Caco-2 (cell line): ENCODE measurements at regions not wholly inside any gene's neighbourhood (a gene's known extent, or its start where the extent isn't known, plus 50 kb on each side); places are given as distances from the start of the nearest gene placed in this dataset.

Experiments used
- BruUV-seq: library from RNA; stranded (reverse); fragments of 400-500 nt; replicated peaks from 2 replicates; lab custom pipeline; 2021; lab: Mats Ljungman, UMichigan
- CTCF ChIA-PET: fragments of 300-600 bp; sonication (Branson Sonifier 250); formaldehyde crosslinking; loops from one replicate; lab custom pipeline; 2022; ENCODE audit warnings: antibody characterized with exemption; lab: Charles Lee
- POLR2A ChIA-PET: fragments of 300-600 bp; sonication (Branson Sonifier 250); formaldehyde crosslinking; loops from one replicate; lab custom pipeline; 2022; ENCODE audit warnings: antibody characterized with exemption; lab: Charles Lee
- DNase-seq, 2 experiments: peaks; one replicate each; pipeline versions ENCODE4 v3.0.0 to v3.0.0-alpha.2; 2020 to 2022
- H3K27me3 ChIP-seq: replicated peaks from 2 replicates; pipeline ENCODE4 v1.6.0; 2011; ENCODE audit warnings: low read length; ENCODE audit not compliant: control insufficient read depth, insufficient read depth
- H3K36me3 ChIP-seq: 2 replicates; pipeline ENCODE4 v1.5.1; 2011; ENCODE audit warnings: low read length; ENCODE audit not compliant: control insufficient read depth, insufficient read depth
- H3K4me1 ChIP-seq: fragments of 250-450 bp; sonication (Bioruptor Pico); 2 replicates; pipeline ENCODE4 v1.5.1; 2020; ENCODE audit warnings: mild to moderate bottlenecking
- H3K4me3 ChIP-seq: 2 replicates; pipeline ENCODE4 v1.5.1; 2011; ENCODE audit warnings: low read depth, mild to moderate bottlenecking, control low read depth, low read length
- H3K9me3 ChIP-seq: fragments of 250-450 bp; sonication (Bioruptor Pico); 2 replicates; pipeline ENCODE4 v1.5.1; 2020; ENCODE audit warnings: mild to moderate bottlenecking, moderate library complexity
- H3K27ac Mint-ChIP-seq: one replicate; pipeline ENCODE4 v1.8.0; 2022; ENCODE audit warnings: mixed read lengths; ENCODE audit not compliant: unreplicated experiment
- H3K27me3 Mint-ChIP-seq: one replicate; pipeline ENCODE4 v1.8.0; 2022; ENCODE audit warnings: mixed read lengths; ENCODE audit not compliant: insufficient read depth, unreplicated experiment
- H3K36me3 Mint-ChIP-seq: one replicate; pipeline ENCODE4 v1.8.0; 2022; ENCODE audit warnings: mild to moderate bottlenecking, mixed read lengths; ENCODE audit not compliant: insufficient read depth, unreplicated experiment
- H3K4me1 Mint-ChIP-seq: one replicate; pipeline ENCODE4 v1.8.0; 2022; ENCODE audit warnings: low read depth, mixed read lengths; ENCODE audit not compliant: unreplicated experiment
- H3K4me3 Mint-ChIP-seq: one replicate; pipeline ENCODE4 v1.8.0; 2022; ENCODE audit warnings: mild to moderate bottlenecking, moderate library complexity, mixed read lengths; ENCODE audit not compliant: unreplicated experiment
- H3K9me3 Mint-ChIP-seq: one replicate; pipeline ENCODE4 v1.8.0; 2022; ENCODE audit warnings: mixed read lengths; ENCODE audit not compliant: unreplicated experiment
- intact Hi-C: fragments of 100-400 bp; cut with micrococcal nuclease; formaldehyde crosslinking; loops from one replicate; pipeline ENCODE4 v1.10.0; 2022; ENCODE audit not compliant: unreplicated experiment
- TF ChIP-seq, protein P1 (sequence below), 2 experiments: fragments of 200-600 bp in 1 of 2; IDR thresholded peaks; 1 replicate in 1 of 2; 2 replicates in 1 of 2; pipeline versions ENCODE4 v1.5.1 to v1.8.0; 2011 to 2022; ENCODE audit warnings: antibody characterized with exemption in 1 of 2, control low read depth in 1 of 2, inconsistent platforms in 1 of 2, low read depth in 1 of 2, low read length in 1 of 2, mild to moderate bottlenecking in 1 of 2, moderate library complexity in 1 of 2; ENCODE audit not compliant: insufficient read depth in 1 of 2, severe bottlenecking in 1 of 2, unreplicated experiment in 1 of 2

DNA sequence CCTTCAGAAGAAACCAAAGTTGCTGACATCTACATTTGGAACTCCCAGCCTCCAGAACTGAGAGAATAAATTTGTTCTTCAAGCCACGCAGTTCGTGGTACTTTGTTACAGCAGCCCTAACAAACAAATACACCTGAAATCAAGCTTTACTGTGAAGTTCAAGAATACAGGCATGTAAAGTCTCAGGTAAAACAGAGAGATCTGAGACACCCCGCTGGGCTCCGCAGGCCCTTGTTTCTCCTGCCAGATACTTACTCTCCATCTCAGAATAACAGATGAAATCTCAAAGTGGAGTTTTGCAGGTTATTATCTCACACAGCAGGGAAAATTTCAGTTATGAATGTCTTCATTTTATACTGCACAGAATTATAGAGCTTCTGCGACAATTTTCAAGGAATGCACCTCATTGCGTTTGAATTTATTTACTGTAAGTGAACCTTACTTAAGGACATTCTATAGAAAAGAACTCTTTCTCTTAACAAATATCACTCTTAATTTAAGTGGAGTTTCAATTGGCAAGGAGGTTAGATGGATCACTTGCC lies 492.4 kb upstream of the LRATD1 start:
- H3K4me3 Mint-ChIP-seq = no peak overlapping the region
- no peak overlapping the region for H3K27ac Mint-ChIP-seq
- Histone ChIP-seq H3K27me3 (no peaks in the 10 kb centered on the region), H3K36me3 (no peaks in the 10 kb centered on the region), H3K4me3 (no peak overlapping the region), H3K9me3 (no peaks in the 10 kb centered on the region), H3K4me1 (no peaks in the 10 kb centered on the region)
- BruUV-seq = no TSS peak
- no peaks in the 10 kb centered on the region for H3K9me3 Mint-ChIP-seq
- no peak for DNase-seq
- intact Hi-C loops = no loop called here
- ChIA-PET CTCF (no interaction called here), POLR2A (no interaction called here)
- TF ChIP-seq, protein P1, sequence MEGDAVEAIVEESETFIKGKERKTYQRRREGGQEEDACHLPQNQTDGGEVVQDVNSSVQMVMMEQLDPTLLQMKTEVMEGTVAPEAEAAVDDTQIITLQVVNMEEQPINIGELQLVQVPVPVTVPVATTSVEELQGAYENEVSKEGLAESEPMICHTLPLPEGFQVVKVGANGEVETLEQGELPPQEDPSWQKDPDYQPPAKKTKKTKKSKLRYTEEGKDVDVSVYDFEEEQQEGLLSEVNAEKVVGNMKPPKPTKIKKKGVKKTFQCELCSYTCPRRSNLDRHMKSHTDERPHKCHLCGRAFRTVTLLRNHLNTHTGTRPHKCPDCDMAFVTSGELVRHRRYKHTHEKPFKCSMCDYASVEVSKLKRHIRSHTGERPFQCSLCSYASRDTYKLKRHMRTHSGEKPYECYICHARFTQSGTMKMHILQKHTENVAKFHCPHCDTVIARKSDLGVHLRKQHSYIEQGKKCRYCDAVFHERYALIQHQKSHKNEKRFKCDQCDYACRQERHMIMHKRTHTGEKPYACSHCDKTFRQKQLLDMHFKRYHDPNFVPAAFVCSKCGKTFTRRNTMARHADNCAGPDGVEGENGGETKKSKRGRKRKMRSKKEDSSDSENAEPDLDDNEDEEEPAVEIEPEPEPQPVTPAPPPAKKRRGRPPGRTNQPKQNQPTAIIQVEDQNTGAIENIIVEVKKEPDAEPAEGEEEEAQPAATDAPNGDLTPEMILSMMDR (IDR thresholded peaks at IDR 0.05; ENCODE audit: insufficient read depth in 1 of 2, low read depth in 1 of 2, low read length in 1 of 2, severe bottlenecking in 1 of 2, unreplicated experiment in 1 of 2) = no peak
- H3K27me3 Mint-ChIP-seq = no peaks in the 10 kb centered on the region
- no peaks in the 10 kb centered on the region for H3K4me1 Mint-ChIP-seq
- H3K36me3 Mint-ChIP-seq = no peaks in the 10 kb centered on the region

DNA sequence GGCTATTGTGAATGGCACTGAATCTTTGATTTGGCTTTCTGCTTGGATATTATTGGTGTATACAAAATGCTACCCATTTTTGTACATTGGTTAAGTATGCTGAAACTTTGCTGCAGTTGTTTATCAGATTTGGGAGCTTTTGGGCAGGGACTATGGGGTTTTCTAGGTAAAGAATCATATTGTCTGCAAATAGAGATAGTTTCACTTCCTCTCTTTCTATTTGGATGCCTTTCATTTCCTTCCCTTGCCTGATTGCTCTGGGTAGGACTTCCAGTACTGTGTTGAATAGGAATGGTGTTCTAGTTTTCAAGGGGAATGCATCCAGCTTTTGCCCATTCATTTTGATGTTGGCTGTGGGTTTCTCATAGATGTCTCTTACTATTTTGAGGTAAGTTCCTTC lies 489.1 kb upstream of the LRATD1 start:
- Histone ChIP-seq H3K36me3 (no peaks in the 10 kb centered on the region), H3K9me3 (no peaks in the 10 kb centered on the region), H3K4me1 (no peaks in the 10 kb centered on the region), H3K27me3 (no peaks in the 10 kb centered on the region), H3K4me3 (no peak overlapping the region)
- CTCF ChIA-PET = no interaction called here
- intact Hi-C loops = no loop called here
- POLR2A ChIA-PET = no interaction called here
- Mint-ChIP-seq H3K27me3 (no peaks in the 10 kb centered on the region), H3K36me3 (no peaks in the 10 kb centered on the region), H3K27ac (no peak overlapping the region), H3K4me3 (no peak overlapping the region), H3K9me3 (no peaks in the 10 kb centered on the region), H3K4me1 (no peaks in the 10 kb centered on the region)
- DNase-seq = no peak
- TF ChIP-seq, protein P1 (IDR thresholded peaks at IDR 0.05; ENCODE audit: insufficient read depth in 1 of 2, low read depth in 1 of 2, low read length in 1 of 2, severe bottlenecking in 1 of 2, unreplicated experiment in 1 of 2) = no peak
- no TSS peak for BruUV-seq

DNA sequence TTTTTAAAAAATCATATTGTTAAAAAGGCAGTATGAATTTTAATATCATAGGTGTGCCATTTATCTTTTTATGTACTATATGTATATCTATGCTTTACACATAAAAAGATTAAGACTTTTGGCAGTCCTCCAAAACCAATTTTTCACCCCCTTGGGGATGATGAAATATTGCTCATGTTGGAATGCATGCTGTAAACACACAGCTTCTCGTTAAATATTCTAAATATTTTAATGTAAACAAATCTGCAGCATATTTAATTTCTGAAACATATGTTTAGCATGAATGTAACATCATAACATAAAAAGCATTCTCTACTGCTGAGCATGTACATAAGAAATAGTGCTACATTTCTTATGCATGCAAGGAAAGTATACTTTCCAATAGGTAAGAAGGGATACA lies 484.3 kb upstream of the LRATD1 start:
- no peak overlapping the region for H3K27ac Mint-ChIP-seq
- TF ChIP-seq, protein P1 (IDR thresholded peaks at IDR 0.05; ENCODE audit: insufficient read depth in 1 of 2, low read depth in 1 of 2, low read length in 1 of 2, severe bottlenecking in 1 of 2, unreplicated experiment in 1 of 2) = no peak
- no peaks in the 10 kb centered on the region for H3K36me3 ChIP-seq
- no peaks in the 10 kb centered on the region for H3K9me3 ChIP-seq
- no peak for DNase-seq
- H3K4me1 Mint-ChIP-seq = no peaks in the 10 kb centered on the region
- no peaks in the 10 kb centered on the region for H3K4me1 ChIP-seq
- H3K36me3 Mint-ChIP-seq = no peaks in the 10 kb centered on the region
- ChIA-PET POLR2A (no interaction called here), CTCF (no interaction called here)
- H3K27me3 ChIP-seq = no peaks in the 10 kb centered on the region
- intact Hi-C loops = no loop called here
- H3K4me3 ChIP-seq = no peak overlapping the region
- no peaks in the 10 kb centered on the region for H3K9me3 Mint-ChIP-seq
- H3K4me3 Mint-ChIP-seq = no peak overlapping the region
- no peaks in the 10 kb centered on the region for H3K27me3 Mint-ChIP-seq
- no TSS peak for BruUV-seq
